Cardiac muscle cell (in vitro differentiated cells and primary cell): ENCODE measurements at regions not wholly inside any gene's neighbourhood (a gene's known extent, or its start where the extent isn't known, plus 50 kb on each side); places are given as distances from the start of the nearest gene placed in this dataset.
"Not testable (repeated sequence)": the region's sequence is repeated elsewhere in the genome, so short reads cannot be mapped to it uniquely, and the experiment has no call there.

Experiments
- DNase-seq, 2 donors: peaks; one replicate each; pipeline versions ENCODE4 v3.0.0 to v3.0.0-alpha.2; 2010 to 2017; ENCODE audit warnings: low read depth in 1 of 2, low spot score in 1 of 2
- H3K27ac ChIP-seq: fragments of 200-600 bp; sonication (generic); 2 replicates; pipeline ENCODE4 v1.5.1; 2016
- H3K27me3 ChIP-seq: fragments of 200-600 bp; sonication (generic); 2 replicates; pipeline ENCODE4 v1.6.0; 2016; ENCODE audit warnings: control low read depth
- H3K36me3 ChIP-seq: fragments of 200-600 bp; sonication (generic); 2 replicates; pipeline ENCODE4 v1.5.1; 2016; ENCODE audit warnings: control low read depth
- H3K4me1 ChIP-seq: fragments of 200-600 bp; sonication (generic); 2 replicates; pipeline ENCODE4 v1.8.1; 2017; ENCODE audit warnings: low read depth, mild to moderate bottlenecking, mixed run types
- H3K4me3 ChIP-seq: fragments of 200-600 bp; sonication (generic); 2 replicates; pipeline ENCODE4 v1.5.1; 2016; ENCODE audit warnings: mild to moderate bottlenecking
- H3K9me3 ChIP-seq: fragments of 200-600 bp; sonication (generic); 2 replicates; pipeline ENCODE4 v1.5.1; 2017; ENCODE audit warnings: low read depth, mild to moderate bottlenecking, control low read depth
- CTCF ChIP-seq: IDR thresholded peaks from 2 replicates; pipeline ENCODE4 v1.5.1; 2012; ENCODE audit warnings: low read depth, mild to moderate bottlenecking, low read length

- H3K4me1 ChIP-seq: peaks cover 3% of the 10 kb centered on the region
- no peak overlapping the region for H3K27ac ChIP-seq
- H3K9me3 ChIP-seq: no peaks in the 10 kb centered on the region
- no peaks in the 10 kb centered on the region for H3K27me3 ChIP-seq
- no peak for TF ChIP-seq CTCF
- no peak overlapping the region for H3K4me3 ChIP-seq
- DNase-seq: no peak
- no peaks in the 10 kb centered on the region for H3K36me3 ChIP-seq
These were observed 171.5 kb downstream of the LY86 start for GRCh38 chr6:6760002-6760401.

GRCh38 chr6:6762566-6762965 is 174.0 kb downstream of the LY86 start:
- not testable (repeated sequence) for DNase-seq, H3K27ac ChIP-seq, H3K36me3 ChIP-seq, H3K4me1 ChIP-seq, H3K4me3 ChIP-seq, H3K27me3 ChIP-seq, H3K9me3 ChIP-seq

GRCh38 chr6:6764764-6765434 is 176.4 kb downstream of the LY86 start:
- Histone ChIP-seq H3K4me3 (no peak overlapping the region), H3K36me3 (no peaks in the 10 kb centered on the region), H3K9me3 (no peaks in the 10 kb centered on the region), H3K27ac (no peak overlapping the region), H3K4me1 (no peaks in the 10 kb centered on the region), H3K27me3 (no peaks in the 10 kb centered on the region)
- no peak for DNase-seq
- no peak for TF ChIP-seq CTCF

- Histone ChIP-seq H3K4me3 (no peak overlapping the region), H3K27me3 (no peaks in the 10 kb centered on the region), H3K4me1 (no peaks in the 10 kb centered on the region), H3K9me3 (no peaks in the 10 kb centered on the region), H3K36me3 (no peaks in the 10 kb centered on the region), H3K27ac (no peak overlapping the region)
- no peak for TF ChIP-seq CTCF
- DNase-seq: no peak
These were observed 177.8 kb downstream of the LY86 start for GRCh38 chr6:6766230-6766905.

GRCh38 chr6:6769466-6769865 is 180.9 kb downstream of the LY86 start:
- Histone ChIP-seq H3K9me3 (no peaks in the 10 kb centered on the region), H3K27me3 (no peaks in the 10 kb centered on the region), H3K27ac (no peak overlapping the region), H3K4me1 (peaks cover 9% of the 10 kb centered on the region), H3K36me3 (no peaks in the 10 kb centered on the region), H3K4me3 (no peak overlapping the region)
- TF ChIP-seq CTCF: no peak
- DNase-seq: peak in 1 of 2 donors; percentile 37

- Histone ChIP-seq H3K4me3 (no peak overlapping the region), H3K4me1 (peaks cover 9% of the 10 kb centered on the region), H3K9me3 (no peaks in the 10 kb centered on the region), H3K27ac (no peak overlapping the region), H3K36me3 (no peaks in the 10 kb centered on the region), H3K27me3 (no peaks in the 10 kb centered on the region)
- no peak for TF ChIP-seq CTCF
- no peak for DNase-seq
These were observed 182.9 kb downstream of the LY86 start for GRCh38 chr6:6771224-6771945.
